ENCODE measurements at regions not wholly inside any gene's neighbourhood (a gene's known extent, or its start where the extent isn't known, plus 50 kb on each side); places are given as distances from the start of the nearest gene placed in this dataset.

- TF ChIP-seq POLR2A (IDR thresholded peaks at IDR 0.05) (no peak), CTCF (IDR thresholded peaks at IDR 0.05 in 8 of 11, conservative IDR thresholded peaks at IDR 0.05 in 3 of 11) (no peak)
These were observed 114.1 kb upstream of the SGK1 start for GRCh38 chr6:134432036-134432435.

All from spleen (tissue), 7 donors.